Muscle layer of duodenum (tissue), 2 donors: ENCODE measurements at regions not wholly inside any gene's neighbourhood (a gene's known extent, or its start where the extent isn't known, plus 50 kb on each side); places are given as distances from the start of the nearest gene placed in this dataset.

Experiments used
- H3K27ac ChIP-seq: one replicate; pipeline ENCODE4 v1.7.0; 2013; ENCODE audit warnings: mild to moderate bottlenecking, low read length
- H3K27me3 ChIP-seq: one replicate; pipeline ENCODE4 v1.7.0; 2013; ENCODE audit warnings: low read depth, mild to moderate bottlenecking, control low read depth, low read length
- H3K36me3 ChIP-seq, 2 donors: one replicate each; pipeline ENCODE4 v1.7.0; 2013; ENCODE audit warnings: low read length in 2 of 2, control low read depth in 1 of 2, mild to moderate bottlenecking in 1 of 2; ENCODE audit not compliant: insufficient read depth in 2 of 2, control insufficient read depth in 1 of 2
- H3K4me1 ChIP-seq, 2 donors: one replicate each; pipeline ENCODE4 v1.7.0; 2013; ENCODE audit warnings: low read length in 2 of 2, mild to moderate bottlenecking in 2 of 2, control low read depth in 1 of 2, moderate library complexity in 1 of 2; ENCODE audit not compliant: insufficient read depth in 2 of 2, control insufficient read depth in 1 of 2
- H3K4me3 ChIP-seq, 2 donors: one replicate each; pipeline ENCODE4 v1.7.0; 2013; ENCODE audit warnings: low read length in 2 of 2, low read depth in 1 of 2, mild to moderate bottlenecking in 1 of 2
- H3K9me3 ChIP-seq, 2 donors: one replicate each; pipeline ENCODE4 v1.7.0; 2013; ENCODE audit warnings: low read length in 2 of 2, control low read depth in 1 of 2, mild to moderate bottlenecking in 1 of 2; ENCODE audit not compliant: control insufficient read depth in 1 of 2
- donor health status: healthy.

GRCh38 chr7:155138204-155138603 lies 68.1 kb downstream of the HTR5A start:
- Histone ChIP-seq H3K27ac (no peak overlapping the region), H3K4me3 (no peak overlapping the region), H3K27me3 (no peaks in the 10 kb centered on the region), H3K4me1 (no peaks in the 10 kb centered on the region), H3K36me3 (no peaks in the 10 kb centered on the region), H3K9me3 (peaks cover 0 to 4% of the 10 kb centered on the region in 2 donors)

GRCh38 chr7:155141562-155141961 lies 71.4 kb downstream of the HTR5A start:
- Histone ChIP-seq H3K4me3 (no peak overlapping the region), H3K27me3 (no peaks in the 10 kb centered on the region), H3K27ac (no peak overlapping the region), H3K4me1 (no peaks in the 10 kb centered on the region), H3K36me3 (no peaks in the 10 kb centered on the region), H3K9me3 (peaks cover 0 to 4% of the 10 kb centered on the region in 2 donors)

GRCh38 chr7:155143381-155143780 lies 73.3 kb downstream of the HTR5A start:
- Histone ChIP-seq H3K4me3 (no peak overlapping the region), H3K9me3 (no peaks in the 10 kb centered on the region), H3K4me1 (no peaks in the 10 kb centered on the region), H3K27ac (no peak overlapping the region), H3K36me3 (no peaks in the 10 kb centered on the region), H3K27me3 (no peaks in the 10 kb centered on the region)

- Histone ChIP-seq H3K27me3 (no peaks in the 10 kb centered on the region), H3K36me3 (no peaks in the 10 kb centered on the region), H3K27ac (no peak overlapping the region), H3K4me1 (no peaks in the 10 kb centered on the region), H3K4me3 (no peak overlapping the region), H3K9me3 (no peaks in the 10 kb centered on the region)
Observed at GRCh38 chr7:155144371-155144770, 74.2 kb downstream of the HTR5A start.

GRCh38 chr7:155145477-155146255 lies 75.5 kb downstream of the HTR5A start:
- H3K27me3 ChIP-seq: no peaks in the 10 kb centered on the region
- H3K27ac ChIP-seq: no peak overlapping the region
- H3K4me1 ChIP-seq: no peaks in the 10 kb centered on the region
- no peak overlapping the region for H3K4me3 ChIP-seq
- H3K9me3 ChIP-seq: no peaks in the 10 kb centered on the region
- H3K36me3 ChIP-seq: no peaks in the 10 kb centered on the region

- no peaks in the 10 kb centered on the region for H3K4me1 ChIP-seq
- no peaks in the 10 kb centered on the region for H3K27me3 ChIP-seq
- no peaks in the 10 kb centered on the region for H3K36me3 ChIP-seq
- H3K27ac ChIP-seq: no peak overlapping the region
- H3K9me3 ChIP-seq: peaks cover 0 to 3% of the 10 kb centered on the region in 2 donors
- no peak overlapping the region for H3K4me3 ChIP-seq
Observed at GRCh38 chr7:155147172-155147571, 77.0 kb downstream of the HTR5A start.

- H3K9me3 ChIP-seq: peaks cover 0 to 3% of the 10 kb centered on the region in 2 donors
- no peak overlapping the region for H3K27ac ChIP-seq
- no peak overlapping the region for H3K4me3 ChIP-seq
- H3K4me1 ChIP-seq: no peaks in the 10 kb centered on the region
- no peaks in the 10 kb centered on the region for H3K36me3 ChIP-seq
- no peaks in the 10 kb centered on the region for H3K27me3 ChIP-seq
Observed at GRCh38 chr7:155147624-155148023, 77.5 kb downstream of the HTR5A start.

GRCh38 chr7:155153676-155154075 lies 83.6 kb downstream of the HTR5A start:
- H3K4me3 ChIP-seq: no peak overlapping the region
- H3K9me3 ChIP-seq: peaks cover 0 to 7% of the 10 kb centered on the region in 2 donors
- no peak overlapping the region for H3K27ac ChIP-seq
- no peaks in the 10 kb centered on the region for H3K36me3 ChIP-seq
- peaks cover 7% of the 10 kb centered on the region for H3K27me3 ChIP-seq
- H3K4me1 ChIP-seq: no peaks in the 10 kb centered on the region

- Histone ChIP-seq H3K4me1 (no peaks in the 10 kb centered on the region), H3K36me3 (no peaks in the 10 kb centered on the region), H3K4me3 (no peak overlapping the region), H3K9me3 (peaks cover 0 to 7% of the 10 kb centered on the region in 2 donors), H3K27me3 (peaks cover 7% of the 10 kb centered on the region), H3K27ac (no peak overlapping the region)
Observed at GRCh38 chr7:155154586-155154985, 84.5 kb downstream of the HTR5A start.

- Histone ChIP-seq H3K36me3 (no peaks in the 10 kb centered on the region), H3K27ac (no peak overlapping the region), H3K27me3 (no peaks in the 10 kb centered on the region), H3K9me3 (peaks cover 0 to 4% of the 10 kb centered on the region in 2 donors), H3K4me1 (no peaks in the 10 kb centered on the region), H3K4me3 (no peak overlapping the region)
Observed at GRCh38 chr7:155161690-155162089, 91.6 kb downstream of the HTR5A start.

GRCh38 chr7:155162422-155162821 lies 92.3 kb downstream of the HTR5A start:
- H3K27ac ChIP-seq: no peak overlapping the region
- peaks cover 0 to 4% of the 10 kb centered on the region in 2 donors for H3K9me3 ChIP-seq
- no peak overlapping the region for H3K4me3 ChIP-seq
- H3K4me1 ChIP-seq: no peaks in the 10 kb centered on the region
- no peaks in the 10 kb centered on the region for H3K27me3 ChIP-seq
- H3K36me3 ChIP-seq: no peaks in the 10 kb centered on the region

- H3K4me3 ChIP-seq: no peak overlapping the region
- H3K36me3 ChIP-seq: no peaks in the 10 kb centered on the region
- no peaks in the 10 kb centered on the region for H3K4me1 ChIP-seq
- H3K27me3 ChIP-seq: no peaks in the 10 kb centered on the region
- no peak overlapping the region for H3K27ac ChIP-seq
- H3K9me3 ChIP-seq: peaks cover 0 to under 1% of the 10 kb centered on the region in 2 donors
Observed at GRCh38 chr7:155163696-155164095, 93.6 kb downstream of the HTR5A start.
